ENCODE measurements at regions not wholly inside any gene's neighbourhood (a gene's known extent, or its start where the extent isn't known, plus 50 kb on each side); places are given as distances from the start of the nearest gene placed in this dataset.

DNA sequence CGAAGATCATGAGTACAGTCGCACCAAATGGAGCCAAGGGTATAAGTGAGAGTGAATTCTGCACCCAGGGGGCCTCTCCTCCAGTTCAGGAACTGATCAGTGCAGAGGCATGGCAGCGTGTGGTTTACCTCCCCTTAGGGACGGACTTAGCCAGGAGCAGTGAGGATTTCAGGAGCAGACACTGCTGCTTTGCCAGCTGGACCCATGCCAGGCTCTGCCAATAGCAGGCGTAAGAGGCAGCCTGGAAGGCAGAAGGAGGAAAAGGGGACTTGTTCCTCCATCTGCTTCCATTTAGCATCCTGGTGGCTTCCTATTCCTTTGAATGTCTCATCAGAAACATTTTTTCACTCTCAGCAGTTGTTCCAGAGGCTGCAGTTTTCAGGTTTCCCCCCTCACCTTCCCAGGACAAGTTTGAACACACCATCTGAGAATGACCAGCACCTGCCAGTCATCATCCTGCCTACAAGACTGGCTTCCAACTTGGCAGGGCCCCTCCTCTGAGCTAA, 137.0 kb upstream of the LMNTD1 start:
- TF ChIP-seq, protein P1, sequence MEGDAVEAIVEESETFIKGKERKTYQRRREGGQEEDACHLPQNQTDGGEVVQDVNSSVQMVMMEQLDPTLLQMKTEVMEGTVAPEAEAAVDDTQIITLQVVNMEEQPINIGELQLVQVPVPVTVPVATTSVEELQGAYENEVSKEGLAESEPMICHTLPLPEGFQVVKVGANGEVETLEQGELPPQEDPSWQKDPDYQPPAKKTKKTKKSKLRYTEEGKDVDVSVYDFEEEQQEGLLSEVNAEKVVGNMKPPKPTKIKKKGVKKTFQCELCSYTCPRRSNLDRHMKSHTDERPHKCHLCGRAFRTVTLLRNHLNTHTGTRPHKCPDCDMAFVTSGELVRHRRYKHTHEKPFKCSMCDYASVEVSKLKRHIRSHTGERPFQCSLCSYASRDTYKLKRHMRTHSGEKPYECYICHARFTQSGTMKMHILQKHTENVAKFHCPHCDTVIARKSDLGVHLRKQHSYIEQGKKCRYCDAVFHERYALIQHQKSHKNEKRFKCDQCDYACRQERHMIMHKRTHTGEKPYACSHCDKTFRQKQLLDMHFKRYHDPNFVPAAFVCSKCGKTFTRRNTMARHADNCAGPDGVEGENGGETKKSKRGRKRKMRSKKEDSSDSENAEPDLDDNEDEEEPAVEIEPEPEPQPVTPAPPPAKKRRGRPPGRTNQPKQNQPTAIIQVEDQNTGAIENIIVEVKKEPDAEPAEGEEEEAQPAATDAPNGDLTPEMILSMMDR (IDR thresholded peaks at IDR 0.05), result no peak
- TF ChIP-seq POLR2AphosphoS5 (IDR thresholded peaks at IDR 0.05) (no peak), EP300 (IDR thresholded peaks at IDR 0.05) (no peak)

All from gastroesophageal sphincter (tissue), 3 donors.